ENCODE measurements at regions not wholly inside any gene's neighbourhood (a gene's known extent, or its start where the extent isn't known, plus 50 kb on each side); places are given as distances from the start of the nearest gene placed in this dataset.

DNA sequence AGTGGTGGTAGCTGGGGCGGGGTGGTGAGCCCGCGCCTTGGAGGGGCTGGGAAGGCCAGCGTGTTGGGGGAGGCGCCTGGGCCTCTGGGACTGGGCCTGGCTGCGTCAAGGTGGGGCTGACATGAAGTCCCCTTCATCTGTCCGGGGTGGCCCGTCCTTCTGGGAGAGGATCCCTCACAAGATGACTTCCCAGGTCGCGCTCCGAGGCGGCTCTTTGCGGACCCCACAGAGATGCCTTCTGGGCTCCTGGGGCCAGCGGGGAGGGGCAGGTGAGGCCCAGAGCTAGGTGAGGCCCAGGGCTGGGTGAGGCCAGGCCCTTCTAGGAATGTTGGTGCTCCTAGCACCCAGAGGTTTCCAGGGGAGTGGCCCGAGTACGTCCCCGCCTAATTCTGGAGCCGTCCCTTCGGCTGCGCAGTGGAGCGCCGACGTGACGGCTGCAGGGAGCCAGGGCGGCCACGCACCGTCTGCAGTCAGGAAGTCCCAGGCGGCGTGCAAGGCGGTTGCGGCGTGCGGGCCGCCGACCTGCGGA is 58.2 kb upstream of the NUPR2 start:
- intact Hi-C loops (cut with DNase I; ENCODE audit: low total_unique reads) (no loop called here), in situ Hi-C loops (cut with MboI; ENCODE audit: low sequenced_read_pairs in 4 of 4) (no loop called here)
- DNase-seq = no peak
- Histone ChIP-seq H3K4me1 (no peaks in the 10 kb centered on the region), H3K27ac (no peak overlapping the region), H3K4me3 (peak overlapping the region in 3 of 4 donors; percentile 38 to 64 (median 55)), H3K9me3 (no peaks in the 10 kb centered on the region), H3K36me3 (no peaks in the 10 kb centered on the region), H3K27me3 (peaks cover 0 to 6% (median 0%) of the 10 kb centered on the region in 3 donors)
- no peak for ATAC-seq
- no peak for TF ChIP-seq CTCF (IDR thresholded peaks at IDR 0.05 in 4 of 5, conservative IDR thresholded peaks at IDR 0.05 in 1 of 5)
- TF ChIP-seq POLR2A (IDR thresholded peaks at IDR 0.05) = no peak
